ENCODE measurements at regions not wholly inside any gene's neighbourhood (a gene's known extent, or its start where the extent isn't known, plus 50 kb on each side); places are given as distances from the start of the nearest gene placed in this dataset.

- DNase-seq (ENCODE audit: low read depth) = no peak
- H3K4me3 ChIP-seq (ENCODE audit: low read depth, low read length) = no peak overlapping the region
- no peaks in the 10 kb centered on the region for H3K27me3 ChIP-seq (ENCODE audit: control insufficient read depth, insufficient read depth, low read length)
- TF ChIP-seq CTCF (IDR thresholded peaks at IDR 0.05; ENCODE audit: insufficient read depth, low read length, poor library complexity, severe bottlenecking) = no peak
- no peaks in the 10 kb centered on the region for H3K36me3 ChIP-seq (ENCODE audit: control insufficient read depth, insufficient read depth, low read length)
Measured at GRCh38 chr5:100731768-100732167, 171.3 kb downstream of the ST8SIA4 start.

GRCh38 chr5:100746730-100747129 is 156.4 kb downstream of the ST8SIA4 start:
- no peak for TF ChIP-seq CTCF (IDR thresholded peaks at IDR 0.05; ENCODE audit: insufficient read depth, low read length, poor library complexity, severe bottlenecking)
- H3K27me3 ChIP-seq (ENCODE audit: control insufficient read depth, insufficient read depth, low read length) = no peaks in the 10 kb centered on the region
- DNase-seq (ENCODE audit: low read depth) = no peak
- no peak overlapping the region for H3K4me3 ChIP-seq (ENCODE audit: low read depth, low read length)
- H3K36me3 ChIP-seq (ENCODE audit: control insufficient read depth, insufficient read depth, low read length) = no peaks in the 10 kb centered on the region

- Histone ChIP-seq H3K4me3 (ENCODE audit: low read depth, low read length) (no peak overlapping the region), H3K27me3 (ENCODE audit: control insufficient read depth, insufficient read depth, low read length) (no peaks in the 10 kb centered on the region), H3K36me3 (ENCODE audit: control insufficient read depth, insufficient read depth, low read length) (no peaks in the 10 kb centered on the region)
- no peak for TF ChIP-seq CTCF (IDR thresholded peaks at IDR 0.05; ENCODE audit: insufficient read depth, low read length, poor library complexity, severe bottlenecking)
- DNase-seq (ENCODE audit: low read depth) = no peak
Measured at GRCh38 chr5:100749771-100750284, 153.3 kb downstream of the ST8SIA4 start.

GRCh38 chr5:100755435-100755834 is 147.6 kb downstream of the ST8SIA4 start:
- Histone ChIP-seq H3K4me3 (ENCODE audit: low read depth, low read length) (no peak overlapping the region), H3K27me3 (ENCODE audit: control insufficient read depth, insufficient read depth, low read length) (no peaks in the 10 kb centered on the region), H3K36me3 (ENCODE audit: control insufficient read depth, insufficient read depth, low read length) (no peaks in the 10 kb centered on the region)
- no peak for DNase-seq (ENCODE audit: low read depth)
- TF ChIP-seq CTCF (IDR thresholded peaks at IDR 0.05; ENCODE audit: insufficient read depth, low read length, poor library complexity, severe bottlenecking) = no peak

All from kidney epithelial cell (primary cell).